K562 (cell line): ENCODE measurements at regions not wholly inside any gene's neighbourhood (a gene's known extent, or its start where the extent isn't known, plus 50 kb on each side); places are given as distances from the start of the nearest gene placed in this dataset.

ENCODE experiments used
- ATAC-seq: fragments of 200-7000 bp; cut with Tn5 transposase; 3 replicates; pipeline ENCODE4 v1.9.1; 2020; ENCODE audit warnings: moderate library complexity
- BruUV-seq: library from RNA; stranded (reverse); fragments of 400-500 nt; replicated peaks from 2 replicates; lab custom pipeline; 2021; lab: Mats Ljungman, UMichigan
- CTCF ChIA-PET: fragments of 300-600 bp; formaldehyde crosslinking; extraction: SDS; loops from one replicate; lab custom pipeline; 2021; ENCODE audit warnings: low intra/inter-chr PET ratio; lab: Yijun Ruan, JAX
- POLR2A ChIA-PET: fragments of 300-600, 350-650 bp; sonication (Branson Sonifier 250); formaldehyde crosslinking; extraction: SDS; loops from one replicate; lab custom pipeline; 2021; ENCODE audit warnings: antibody characterized with exemption, inconsistent platforms; lab: Yijun Ruan, JAX
- DNase-seq, 4 experiments: peaks; one replicate each; pipeline versions ENCODE4 v3.0.0 to v3.0.0-alpha.2; 2011 to 2018; ENCODE audit warnings: low spot score in 3 of 4, mixed read lengths in 3 of 4; ENCODE audit errors: extremely low read depth in 1 of 4
- FAIRE-seq: peaks from 2 replicates; lab custom pipeline; 2011; peaks lifted over from hg19 to GRCh38; lab: Jason Lieb, UNC
- H2AFZ ChIP-seq: 2 replicates; pipeline ENCODE4 v1.6.0; 2011; ENCODE audit warnings: low read depth, low read length, control low read depth, inconsistent platforms
- H3K27ac ChIP-seq: fragments of 200-600 bp; 3 replicates; pipeline ENCODE4 v1.8.0; 2011; ENCODE audit warnings: low read depth, mild to moderate bottlenecking, control low read depth, inconsistent platforms, low read length, moderate library complexity, mixed read lengths; ENCODE audit errors: extremely low read depth
- H3K27me3 ChIP-seq, 2 experiments: fragments of 300-600 bp in 1 of 2; 2 replicates in 1 of 2; 3 replicates in 1 of 2; pipeline versions ENCODE4 v1.6.0 to v1.8.0; 2011; ENCODE audit warnings: inconsistent platforms in 2 of 2, low read length in 2 of 2, mild to moderate bottlenecking in 1 of 2, mixed read lengths in 1 of 2, moderate library complexity in 1 of 2; ENCODE audit not compliant: control insufficient read depth in 2 of 2, insufficient read depth in 2 of 2
- H3K36me3 ChIP-seq: fragments of 300-600 bp; 3 replicates; pipeline ENCODE4 v1.8.0; 2011; ENCODE audit warnings: mild to moderate bottlenecking, low read length, inconsistent platforms; ENCODE audit not compliant: control insufficient read depth, insufficient read depth
- H3K4me1 ChIP-seq, 2 experiments: fragments of 200-600 bp in 1 of 2; replicated peaks in 1 of 2; 2 replicates in 1 of 2; 3 replicates in 1 of 2; pipeline versions ENCODE4 v1.5.1 to v1.8.0; 2011; ENCODE audit warnings: inconsistent platforms in 2 of 2, low read length in 2 of 2, mild to moderate bottlenecking in 1 of 2, mixed read lengths in 1 of 2, moderate library complexity in 1 of 2; ENCODE audit not compliant: control insufficient read depth in 2 of 2, insufficient read depth in 2 of 2
- H3K4me2 ChIP-seq: 2 replicates; pipeline ENCODE4 v1.6.1; 2011; ENCODE audit warnings: low read length, control low read depth, inconsistent platforms, mixed read lengths; ENCODE audit not compliant: insufficient read depth
- H3K4me3 ChIP-seq: fragments of 200-600 bp; sonication (generic), shearing (Covaris generic); 2 replicates; pipeline ENCODE4 v1.5.1; 2016; ENCODE audit warnings: control low read depth, inconsistent platforms
- H3K79me2 ChIP-seq: fragments of 200-600 bp; 3 replicates; pipeline ENCODE4 v1.8.0; 2011; ENCODE audit warnings: low read length, inconsistent platforms; ENCODE audit not compliant: control insufficient read depth, insufficient read depth
- H3K9ac ChIP-seq, 2 experiments: 2 replicates each; pipeline versions ENCODE4 v1.6.0 to v1.6.1; 2011; ENCODE audit warnings: low read depth in 2 of 2, low read length in 2 of 2, control low read depth in 1 of 2, inconsistent platforms in 1 of 2, mild to moderate bottlenecking in 1 of 2, mixed read lengths in 1 of 2; ENCODE audit not compliant: insufficient read depth in 1 of 2
- H3K9me1 ChIP-seq: one replicate; pipeline ENCODE4 v1.6.0; 2011; ENCODE audit warnings: inconsistent platforms, mild to moderate bottlenecking, low read length, moderate library complexity; ENCODE audit not compliant: control insufficient read depth, insufficient read depth
- H3K9me3 ChIP-seq: replicated peaks from 2 replicates; pipeline ENCODE4 v1.5.1; 2011; ENCODE audit warnings: low read depth, low read length, inconsistent platforms; ENCODE audit not compliant: control insufficient read depth, insufficient read depth
- H4K20me1 ChIP-seq: replicated peaks from 2 replicates; pipeline ENCODE4 v1.6.1; 2011; ENCODE audit warnings: low read length, inconsistent platforms, mixed read lengths; ENCODE audit not compliant: control insufficient read depth, insufficient read depth
- CHD1 ChIP-seq: fragments of 200-600 bp; sonication (generic); IDR thresholded peaks from one replicate; pipeline ENCODE4 v1.6.1; 2012; ENCODE audit warnings: mild to moderate bottlenecking, moderate library complexity, low read length, inconsistent platforms
- FOXK2 ChIP-seq, 2 experiments: fragments of 450-650 bp; IDR thresholded peaks in 1 of 2; conservative IDR thresholded peaks in 1 of 2; 2 replicates each; pipeline ENCODE4 v1.6.1; 2016; ENCODE audit warnings: low read depth in 2 of 2, mild to moderate bottlenecking in 1 of 2
- ZFX ChIP-seq: sonication (generic); formaldehyde crosslinking; IDR thresholded peaks from 2 replicates; pipeline ENCODE4 v1.8.0; 2022; ENCODE audit warnings: mild to moderate bottlenecking, missing genetic modification reagents, moderate library complexity
- ZNF165 ChIP-seq: fragments of 250-450 bp; sonication (Bioruptor Pico); IDR thresholded peaks from 2 replicates; pipeline ENCODE4 v1.4.0; 2020; ENCODE audit warnings: borderline replicate concordance
- ZNF280A ChIP-seq: fragments of 450-650 bp; IDR thresholded peaks from 2 replicates; pipeline ENCODE4 v1.6.1; 2018; ENCODE audit warnings: mild to moderate bottlenecking, low read depth; ENCODE audit not compliant: partially characterized antibody
- ZNF830 ChIP-seq: fragments of 250-450 bp; sonication (Bioruptor Pico); IDR thresholded peaks from 2 replicates; pipeline ENCODE4 v1.5.0; 2021; ENCODE audit warnings: mild to moderate bottlenecking
- WGBS: fragments of 100-300 bp; shearing (Covaris generic); methylation state at CpG from one replicate; pipeline ENCODE4 v1.1.6; 2016; ENCODE audit warnings: low coverage, mixed read lengths; ENCODE audit not compliant: insufficient coverage; ENCODE audit errors: missing lambda C conversion rate; 5-methylcytosine and 5-hydroxymethylcytosine counted together
- in situ Hi-C: fragments of 300-500 bp; cut with MboI; formaldehyde crosslinking; loops from 4 replicates; pipeline ENCODE4 v1.15.0; 2018; ENCODE audit warnings: inconsistent platforms, mixed read lengths
- intact Hi-C: fragments of 100-400 bp; cut with micrococcal nuclease; formaldehyde crosslinking; loops from 2 replicates; pipeline ENCODE4 v1.14.2; 2022

DNA sequence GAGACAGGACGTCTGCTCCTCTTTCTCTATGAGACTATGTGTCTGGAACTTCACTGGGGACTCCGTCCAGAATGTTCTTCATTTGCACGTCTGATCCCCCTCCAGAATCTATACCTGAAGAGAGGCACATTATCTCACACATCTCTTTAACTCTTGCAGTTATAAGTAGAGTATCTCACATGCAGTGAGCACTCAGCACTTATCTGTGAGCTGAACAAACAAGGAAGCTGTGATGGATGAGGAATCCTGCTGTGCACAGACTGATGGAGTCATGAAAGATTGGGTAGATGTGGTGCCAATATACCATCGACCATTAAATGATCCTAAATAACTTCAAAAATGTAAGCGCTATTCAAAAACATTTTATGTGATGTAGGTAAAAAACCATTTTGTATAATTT is 888.3 kb upstream of the CELF4 start:
- Histone ChIP-seq H3K4me1 (no peaks in the 10 kb centered on the region), H3K9ac (no peak overlapping the region), H2AFZ (no peak overlapping the region), H3K9me3 (no peaks in the 10 kb centered on the region; the same call in none of the 2 replicates), H3K79me2 (no peaks in the 10 kb centered on the region), H3K4me3 (no peak overlapping the region), H3K9me1 (no peaks in the 10 kb centered on the region), H4K20me1 (no peaks in the 10 kb centered on the region), H3K36me3 (no peaks in the 10 kb centered on the region), H3K4me2 (no peak overlapping the region), H3K27ac (no peak overlapping the region), H3K27me3 (no peaks in the 10 kb centered on the region)
- under 1% methylated on average over 5 of the region's 5 CpGs for WGBS
- in situ Hi-C loops (no loop called here), intact Hi-C loops (no loop called here)
- ChIA-PET POLR2A (no interaction called here), CTCF (no interaction called here)
- no TSS peak for BruUV-seq
- TF ChIP-seq ZNF830 = no peak
- no peak for TF ChIP-seq ZNF165 (CRISPR knock-in tag)
- TF ChIP-seq CHD1 = no peak
- no peak for TF ChIP-seq FOXK2 (conservative IDR thresholded peaks at IDR 0.05 in 1 of 2, IDR thresholded peaks at IDR 0.05 in 1 of 2; ENCODE audit: low read depth in 2 of 2)
- TF ChIP-seq ZNF280A = no peak
- no peak for TF ChIP-seq ZFX
- ATAC-seq (no peak), FAIRE-seq (no peak), DNase-seq (no peak)
